Activated CD4-positive, alpha-beta memory T cell treated with anti-CD3 and anti-CD28 coated beads, Interleukin-2, amount 10 ng/mL, durations not matched to agents 7 days and 5 days (primary cell): ENCODE measurements at regions not wholly inside any gene's neighbourhood (a gene's known extent, or its start where the extent isn't known, plus 50 kb on each side); places are given as distances from the start of the nearest gene placed in this dataset.

ENCODE experiments used
- CTCF ChIA-PET: fragments of 350-600 bp; sonication (Branson Sonifier 250); formaldehyde crosslinking; loops from one replicate; lab custom pipeline; 2021; ENCODE audit warnings: antibody characterized with exemption, inconsistent platforms; lab: Charles Lee
- POLR2A ChIA-PET: fragments of 350-600 bp; sonication (Branson Sonifier 250); formaldehyde crosslinking; loops from one replicate; lab custom pipeline; 2021; ENCODE audit warnings: antibody characterized with exemption; lab: Charles Lee
- DNase-seq: peaks from one replicate; pipeline ENCODE4 v3.0.0-alpha.2; 2020
- H3K27ac Mint-ChIP-seq: one replicate; pipeline ENCODE4 v1.8.0; 2021; ENCODE audit warnings: mild to moderate bottlenecking, mixed read lengths
- H3K27me3 Mint-ChIP-seq: one replicate; pipeline ENCODE4 v1.8.0; 2021; ENCODE audit warnings: mixed read lengths
- H3K36me3 Mint-ChIP-seq: one replicate; pipeline ENCODE4 v1.8.0; 2021; ENCODE audit warnings: low read depth, mixed read lengths
- H3K4me1 Mint-ChIP-seq: one replicate; pipeline ENCODE4 v1.8.0; 2021; ENCODE audit warnings: mixed read lengths
- H3K4me3 Mint-ChIP-seq: one replicate; pipeline ENCODE4 v1.8.0; 2021; ENCODE audit warnings: mild to moderate bottlenecking, mixed read lengths
- H3K9me3 Mint-ChIP-seq: one replicate; pipeline ENCODE4 v1.8.0; 2021; ENCODE audit warnings: mixed read lengths

DNA sequence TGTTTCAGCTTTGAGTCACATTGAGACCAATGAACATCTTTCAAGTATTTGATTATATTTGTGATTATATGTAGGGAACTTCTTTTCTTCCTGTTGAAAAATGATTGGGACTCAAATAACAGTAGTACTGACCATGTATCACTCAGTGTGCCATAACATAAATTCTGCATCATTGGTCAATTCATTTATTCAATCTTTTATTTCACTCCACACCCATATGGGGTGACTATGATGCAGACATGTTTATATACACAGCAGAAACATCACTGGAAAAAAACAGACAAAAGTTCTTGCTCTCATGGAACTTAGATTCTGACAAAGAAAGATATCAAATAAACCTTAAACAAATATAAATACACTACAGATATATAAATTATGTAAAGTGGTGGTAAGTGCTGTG is 74.7 kb upstream of the ANXA1 start:
- no peaks in the 10 kb centered on the region for H3K4me1 Mint-ChIP-seq
- CTCF ChIA-PET = no interaction called here

DNA sequence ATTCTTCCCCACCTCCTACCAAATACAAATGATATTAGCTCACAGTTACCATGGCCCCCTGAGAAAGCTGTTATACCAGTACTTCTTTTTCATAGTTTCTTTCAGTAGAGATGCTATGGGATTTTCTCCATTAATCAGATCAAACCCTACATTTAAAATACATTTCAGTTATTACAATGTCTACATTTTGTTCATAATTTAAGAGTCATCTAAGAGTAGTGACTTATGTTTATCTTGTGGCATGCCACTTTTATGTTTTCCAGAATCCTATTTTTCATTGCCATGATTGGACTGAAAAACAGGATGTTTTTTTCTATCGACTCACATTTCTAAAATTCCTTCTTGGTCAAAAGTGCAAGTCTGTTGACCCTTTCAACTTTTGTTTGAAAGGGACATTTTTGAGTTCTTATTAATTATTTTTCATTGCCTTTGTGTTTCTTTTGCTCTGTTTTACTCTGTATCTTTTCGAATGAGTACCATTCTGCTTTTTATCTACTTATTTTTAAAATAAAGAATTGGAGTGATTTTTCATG is 77.4 kb upstream of the ANXA1 start:
- H3K27me3 Mint-ChIP-seq = peaks cover 37% of the 10 kb centered on the region
- POLR2A ChIA-PET = no interaction called here
- no peak overlapping the region for H3K27ac Mint-ChIP-seq
- H3K9me3 Mint-ChIP-seq = no peaks in the 10 kb centered on the region
- H3K4me3 Mint-ChIP-seq = no peak overlapping the region
- H3K4me1 Mint-ChIP-seq = no peaks in the 10 kb centered on the region
- H3K36me3 Mint-ChIP-seq = no peaks in the 10 kb centered on the region
- CTCF ChIA-PET = no interaction called here
- DNase-seq = no peak

More for the DNA sequence above, 74.7 kb upstream of the ANXA1 start:
- no peak for DNase-seq
- no peak overlapping the region for H3K4me3 Mint-ChIP-seq
- POLR2A ChIA-PET = no interaction called here
- H3K27ac Mint-ChIP-seq = no peak overlapping the region
- no peaks in the 10 kb centered on the region for H3K9me3 Mint-ChIP-seq
- peaks cover 26% of the 10 kb centered on the region for H3K27me3 Mint-ChIP-seq
- H3K36me3 Mint-ChIP-seq = no peaks in the 10 kb centered on the region

DNA sequence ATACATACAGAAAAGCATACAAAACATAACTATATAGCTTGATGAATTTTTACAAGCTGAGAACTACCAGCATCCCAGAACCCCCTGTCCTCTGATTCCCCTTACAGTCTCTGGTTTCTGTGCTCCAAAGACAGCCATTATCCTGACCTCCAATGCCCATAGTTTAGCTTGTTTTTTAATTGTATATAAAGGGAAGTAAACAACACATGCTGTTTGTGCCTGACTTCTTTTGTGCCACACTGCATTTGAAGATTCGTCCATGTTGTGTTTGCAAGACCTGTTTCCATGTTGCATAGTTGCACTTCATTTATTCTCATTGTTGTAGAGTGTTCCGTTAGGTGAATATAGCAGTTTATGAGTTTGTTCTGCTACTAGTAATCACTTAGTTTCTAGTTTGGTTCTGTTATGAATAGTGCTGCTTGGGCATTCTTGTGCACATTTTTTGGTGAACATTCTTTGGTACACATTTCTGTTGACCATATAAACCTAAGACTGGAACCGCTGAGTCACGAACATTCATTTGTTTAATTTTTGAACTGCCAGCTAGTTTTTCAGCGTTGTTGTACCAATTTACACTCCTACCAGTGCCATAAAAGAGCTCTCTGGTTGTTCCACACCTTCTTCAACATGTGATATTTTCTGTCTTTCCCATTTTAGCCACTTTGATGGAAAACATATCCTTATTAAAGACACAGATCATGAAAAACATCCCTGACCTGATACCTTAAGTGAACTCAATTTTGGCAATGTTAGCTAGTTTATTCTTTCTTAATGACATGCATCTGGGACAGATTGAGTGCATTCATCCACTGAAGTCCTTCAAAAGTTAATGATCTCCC is 78.1 kb upstream of the ANXA1 start:
- H3K4me3 Mint-ChIP-seq = no peak overlapping the region

DNA sequence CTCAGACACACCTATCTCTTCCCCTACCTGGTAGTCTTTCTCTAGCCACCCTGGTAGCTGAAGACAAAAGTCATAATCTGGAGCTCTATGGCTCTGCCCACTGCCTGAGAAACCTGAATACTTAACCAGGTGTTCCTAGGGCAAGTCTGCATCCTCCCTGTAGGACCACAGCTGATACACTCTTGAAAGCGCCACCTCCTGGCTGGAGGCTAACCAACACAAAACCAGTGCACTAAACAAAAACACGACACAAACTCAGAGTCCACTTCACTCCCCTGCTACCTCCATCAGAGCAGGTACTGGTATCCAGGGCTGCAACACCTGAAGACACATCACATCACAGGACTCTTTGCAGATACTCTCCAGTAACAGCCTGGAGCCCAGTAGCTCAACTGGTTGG is 84.6 kb upstream of the ANXA1 start:
- POLR2A ChIA-PET = no interaction called here
- Mint-ChIP-seq H3K27ac (no peak overlapping the region), H3K9me3 (no peaks in the 10 kb centered on the region), H3K4me1 (no peaks in the 10 kb centered on the region), H3K4me3 (no peak overlapping the region), H3K36me3 (no peaks in the 10 kb centered on the region), H3K27me3 (peaks cover 16% of the 10 kb centered on the region)
- CTCF ChIA-PET = interaction anchor here (1.1 to 1.8 kb wide), 2 partner anchors 15 to 787 kb away, joined by 4 read pairs; no protein-coding TSS in a partner anchor
- DNase-seq = no peak

More for the DNA sequence above, 78.1 kb upstream of the ANXA1 start:
- H3K36me3 Mint-ChIP-seq = no peaks in the 10 kb centered on the region
- peaks cover 37% of the 10 kb centered on the region for H3K27me3 Mint-ChIP-seq
- no peaks in the 10 kb centered on the region for H3K4me1 Mint-ChIP-seq
- H3K27ac Mint-ChIP-seq = no peak overlapping the region
- POLR2A ChIA-PET = no interaction called here
- CTCF ChIA-PET = no interaction called here
- H3K9me3 Mint-ChIP-seq = no peaks in the 10 kb centered on the region
- no peak for DNase-seq

DNA sequence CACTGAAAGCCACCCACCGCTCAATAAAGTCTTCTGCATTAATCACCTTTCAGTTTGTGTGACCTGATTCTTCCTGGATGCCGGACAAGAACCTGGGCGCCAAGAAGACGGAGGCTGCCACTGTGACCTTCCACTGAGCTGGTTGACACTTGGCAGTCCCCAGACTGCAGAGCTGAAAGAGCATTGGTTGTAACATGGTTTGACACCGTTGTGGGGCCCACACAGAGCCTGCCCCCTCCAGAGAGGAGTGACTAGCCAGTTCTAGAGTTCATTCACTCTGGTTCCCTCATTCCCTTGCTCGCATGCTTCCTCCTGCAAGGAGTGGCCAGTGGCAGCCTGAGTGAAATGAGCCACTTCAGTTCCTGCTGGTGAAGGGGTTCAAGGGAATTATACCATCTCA is 86.2 kb upstream of the ANXA1 start:
- peaks cover 10% of the 10 kb centered on the region for H3K27me3 Mint-ChIP-seq

DNA sequence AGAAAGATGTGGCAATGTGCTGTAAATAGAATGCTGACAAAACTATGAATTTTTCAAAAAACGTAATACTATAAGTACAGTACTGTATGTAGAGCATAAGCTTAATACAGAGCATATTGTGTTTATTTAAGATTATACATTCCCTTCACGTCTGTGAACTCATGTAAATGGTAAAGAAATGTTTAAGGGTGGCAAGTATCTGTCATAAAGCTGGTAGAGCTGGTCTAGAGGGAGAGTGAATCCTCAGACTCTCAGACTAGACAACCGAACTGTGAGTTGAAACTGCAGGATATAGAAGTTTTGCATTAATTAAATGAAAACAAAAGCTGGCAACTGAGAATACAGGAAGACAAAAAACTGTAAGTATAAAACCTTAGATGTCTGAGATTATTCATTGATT is 87.3 kb upstream of the ANXA1 start:
- Mint-ChIP-seq H3K4me1 (no peaks in the 10 kb centered on the region), H3K36me3 (no peaks in the 10 kb centered on the region), H3K9me3 (no peaks in the 10 kb centered on the region), H3K4me3 (no peak overlapping the region), H3K27ac (no peak overlapping the region), H3K27me3 (peaks cover 8% of the 10 kb centered on the region)
- POLR2A ChIA-PET = no interaction called here
- DNase-seq = no peak
- CTCF ChIA-PET = no interaction called here

More for the DNA sequence above, 86.2 kb upstream of the ANXA1 start:
- POLR2A ChIA-PET = no interaction called here
- no peak overlapping the region for H3K4me3 Mint-ChIP-seq
- H3K4me1 Mint-ChIP-seq = no peaks in the 10 kb centered on the region
- H3K27ac Mint-ChIP-seq = no peak overlapping the region
- H3K36me3 Mint-ChIP-seq = no peaks in the 10 kb centered on the region
- CTCF ChIA-PET = interaction anchor here (0.5 to 1.1 kb wide), 3 partner anchors 9 to 757 kb away, joined by 3 read pairs; no protein-coding TSS in a partner anchor
- no peaks in the 10 kb centered on the region for H3K9me3 Mint-ChIP-seq
- no peak for DNase-seq

DNA sequence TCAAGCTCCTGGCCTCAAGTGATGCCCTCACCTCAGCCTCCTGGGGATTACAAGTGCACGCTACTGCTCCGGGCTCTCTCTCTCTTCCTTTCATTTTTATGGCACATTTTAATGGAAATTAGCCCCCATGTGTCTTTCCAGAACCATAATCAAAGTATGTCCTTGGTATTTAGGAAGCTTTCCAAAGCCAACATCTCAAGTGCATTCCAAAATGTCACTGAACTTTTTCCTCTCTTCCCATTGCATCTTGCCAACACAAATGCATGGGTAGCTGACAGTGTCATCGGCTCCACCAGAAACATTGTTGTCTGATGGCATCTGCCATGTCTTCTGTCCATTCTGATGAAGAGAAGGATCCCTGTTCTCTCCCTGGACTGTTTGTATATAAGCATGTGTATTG is 90.5 kb upstream of the ANXA1 start:
- H3K4me3 Mint-ChIP-seq = no peak overlapping the region
- peaks cover 4% of the 10 kb centered on the region for H3K27me3 Mint-ChIP-seq
- no peaks in the 10 kb centered on the region for H3K36me3 Mint-ChIP-seq
- DNase-seq = no peak
- no peak overlapping the region for H3K27ac Mint-ChIP-seq
- no peaks in the 10 kb centered on the region for H3K9me3 Mint-ChIP-seq
- ChIA-PET POLR2A (no interaction called here), CTCF (interaction anchor here (0.6 to 1.0 kb wide), 2 partner anchors 1022 to 1662 kb away, joined by 3 read pairs; no protein-coding TSS in a partner anchor)
- H3K4me1 Mint-ChIP-seq = no peaks in the 10 kb centered on the region

DNA sequence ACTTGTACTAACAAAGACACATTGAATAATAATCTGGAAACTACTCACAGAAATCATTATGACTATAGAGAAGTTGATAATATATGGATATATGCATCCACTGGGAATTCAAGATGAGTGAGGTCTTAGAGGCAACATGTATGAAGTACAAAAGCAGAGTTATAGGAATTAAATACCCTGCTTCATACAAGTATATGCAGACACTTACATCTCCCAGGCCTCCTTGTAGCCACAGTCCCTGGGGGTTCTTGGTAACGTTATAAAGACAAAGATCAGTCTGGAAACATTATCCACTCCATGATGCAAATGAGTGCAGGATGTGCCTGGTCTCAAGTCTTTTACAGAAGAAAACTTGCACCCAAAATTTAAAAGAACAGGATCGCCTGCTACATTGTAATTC is 92.4 kb upstream of the ANXA1 start:
- H3K4me3 Mint-ChIP-seq = no peak overlapping the region
- DNase-seq = no peak
- peaks cover 4% of the 10 kb centered on the region for H3K27me3 Mint-ChIP-seq
- POLR2A ChIA-PET = no interaction called here
- no peaks in the 10 kb centered on the region for H3K4me1 Mint-ChIP-seq
- H3K27ac Mint-ChIP-seq = no peak overlapping the region
- H3K9me3 Mint-ChIP-seq = no peaks in the 10 kb centered on the region
- CTCF ChIA-PET = interaction anchor here (1.2 kb wide), 1 partner anchor 36 kb away, joined by 3 read pairs; no protein-coding TSS in a partner anchor
- no peaks in the 10 kb centered on the region for H3K36me3 Mint-ChIP-seq

DNA sequence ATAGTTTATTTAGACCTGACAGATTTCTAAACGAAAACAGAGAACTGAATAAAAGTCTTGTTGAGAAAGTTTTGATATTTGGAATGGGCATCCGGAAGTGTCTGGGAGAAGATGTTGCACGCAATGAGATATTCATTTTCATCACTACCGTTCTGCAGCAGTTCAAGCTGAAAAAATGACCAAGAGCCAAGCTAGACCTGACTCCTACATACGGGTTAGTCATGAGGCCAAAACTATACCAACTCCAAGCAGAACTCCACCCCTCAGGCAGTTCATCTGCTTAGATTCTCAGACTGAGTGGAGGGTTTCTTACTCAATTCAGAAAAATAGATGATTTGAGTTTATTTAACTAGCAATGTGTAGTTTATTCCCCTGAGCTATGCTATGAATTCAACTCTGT is 95.4 kb upstream of the ANXA1 start:
- Mint-ChIP-seq H3K36me3 (no peaks in the 10 kb centered on the region), H3K4me1 (no peaks in the 10 kb centered on the region), H3K27me3 (peaks cover 13% of the 10 kb centered on the region), H3K9me3 (no peaks in the 10 kb centered on the region), H3K27ac (no peak overlapping the region), H3K4me3 (no peak overlapping the region)
- DNase-seq = no peak
- POLR2A ChIA-PET = no interaction called here
- CTCF ChIA-PET = interaction anchor here (1.0 kb wide), 1 partner anchor 9 kb away, joined by 3 read pairs; no protein-coding TSS in a partner anchor

DNA sequence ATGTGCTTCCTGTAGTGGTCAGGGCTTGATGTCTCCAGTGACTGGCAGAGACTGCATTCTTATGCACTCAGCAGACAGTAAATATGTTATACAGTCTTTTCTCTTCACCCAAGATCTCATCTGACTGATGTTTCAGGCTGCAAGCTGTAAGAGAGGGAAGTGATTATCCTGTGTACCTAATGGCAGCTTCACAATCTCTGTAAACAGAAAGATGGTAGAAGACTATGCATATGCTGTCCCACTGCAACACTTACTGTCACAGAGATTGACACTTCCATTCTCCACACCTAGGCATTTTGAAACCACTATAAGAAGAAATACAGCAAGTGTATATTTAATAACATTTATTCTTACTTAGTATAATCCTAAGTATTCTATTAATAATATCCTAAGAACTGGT is 97.6 kb upstream of the ANXA1 start:
- DNase-seq = no peak
- CTCF ChIA-PET = no interaction called here
- Mint-ChIP-seq H3K4me3 (no peak overlapping the region), H3K4me1 (no peaks in the 10 kb centered on the region), H3K9me3 (no peaks in the 10 kb centered on the region), H3K36me3 (no peaks in the 10 kb centered on the region), H3K27me3 (peaks cover 11% of the 10 kb centered on the region), H3K27ac (no peak overlapping the region)
- POLR2A ChIA-PET = no interaction called here

DNA sequence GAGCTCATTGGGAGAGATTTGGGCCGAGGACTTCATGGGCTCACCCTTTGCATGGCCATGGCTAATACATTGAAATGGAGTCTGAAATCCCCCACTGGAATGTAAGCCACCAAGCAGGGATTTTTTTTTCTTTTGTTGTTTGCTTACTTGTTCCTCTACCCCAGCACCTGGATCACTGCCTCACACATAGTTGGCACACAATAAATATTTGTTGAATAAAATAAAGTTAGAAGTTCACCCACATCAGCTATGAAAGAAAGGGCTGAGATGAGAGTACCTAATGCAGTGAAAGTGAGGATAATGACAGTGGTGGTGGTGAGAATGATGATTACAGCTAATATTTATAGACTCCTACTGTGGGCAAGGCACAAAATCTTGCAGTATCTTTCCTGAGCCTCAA is 98.1 kb upstream of the ANXA1 start:
- Mint-ChIP-seq H3K4me1 (no peaks in the 10 kb centered on the region), H3K4me3 (no peak overlapping the region), H3K36me3 (no peaks in the 10 kb centered on the region), H3K27me3 (peaks cover 11% of the 10 kb centered on the region), H3K9me3 (no peaks in the 10 kb centered on the region), H3K27ac (no peak overlapping the region)
- DNase-seq = no peak
- ChIA-PET CTCF (no interaction called here), POLR2A (no interaction called here)

DNA sequence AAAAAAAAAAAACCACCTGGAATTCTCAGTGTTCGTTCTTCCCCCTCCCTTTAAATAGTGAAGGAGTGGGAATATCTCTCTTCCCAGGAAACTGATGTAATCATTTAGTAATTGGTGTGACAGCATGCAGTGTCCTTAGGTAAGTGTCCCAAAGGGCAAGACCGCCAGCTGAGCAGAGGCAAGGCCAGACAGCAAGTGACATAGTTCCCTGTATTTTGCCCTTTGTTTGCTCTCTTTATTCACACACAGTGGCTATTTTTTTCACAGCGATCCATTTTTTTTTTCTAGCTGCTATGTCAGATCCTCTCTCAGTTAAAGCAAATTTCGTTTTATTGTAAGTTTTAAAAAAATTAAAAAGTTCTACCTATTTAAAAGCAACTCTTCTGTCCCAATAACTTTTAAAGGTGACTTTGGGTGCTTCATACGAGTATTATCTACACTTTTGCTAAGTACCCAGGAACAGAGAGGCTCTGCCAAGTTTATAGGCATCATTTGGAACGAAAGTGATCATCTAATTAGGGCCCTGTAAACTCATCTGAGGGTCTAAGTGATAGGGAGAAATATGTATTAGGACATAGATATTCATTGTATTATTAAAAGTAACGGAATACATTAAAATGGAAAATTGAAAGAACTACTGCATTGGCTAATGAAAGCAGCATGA is 98.2 kb upstream of the ALDH1A1 start:
- Mint-ChIP-seq H3K27ac (no peak overlapping the region), H3K4me3 (no peak overlapping the region), H3K27me3 (peaks cover 11% of the 10 kb centered on the region), H3K9me3 (no peaks in the 10 kb centered on the region), H3K36me3 (no peaks in the 10 kb centered on the region), H3K4me1 (no peaks in the 10 kb centered on the region)
- POLR2A ChIA-PET = no interaction called here
- DNase-seq = no peak
- CTCF ChIA-PET = interaction anchor here (0.9 kb wide), 1 partner anchor 56 kb away, joined by 3 read pairs; no protein-coding TSS in a partner anchor
